H1 (cell line): ENCODE measurements at regions not wholly inside any gene's neighbourhood (a gene's known extent, or its start where the extent isn't known, plus 50 kb on each side); places are given as distances from the start of the nearest gene placed in this dataset.

Experiments used
- BCL11A ChIP-seq, 2 experiments: IDR thresholded peaks; one replicate each; pipeline ENCODE4 v1.6.1; 2011; ENCODE audit warnings: low read depth in 2 of 2, low read length in 2 of 2, mild to moderate bottlenecking in 2 of 2
- CTCF ChIP-seq, 3 experiments: IDR thresholded peaks; 1 replicate in 2 of 3; 2 replicates in 1 of 3; pipeline versions ENCODE4 v1.5.1 to v1.6.1; 2011; ENCODE audit warnings: low read length in 3 of 3, mild to moderate bottlenecking in 3 of 3, inconsistent platforms in 2 of 3, low read depth in 1 of 3, moderate library complexity in 1 of 3; ENCODE audit not compliant: insufficient read depth in 1 of 3; ENCODE audit errors: control extremely low read depth in 1 of 3
- EP300 ChIP-seq, 2 experiments: IDR thresholded peaks; 1 replicate in 1 of 2; 2 replicates in 1 of 2; pipeline ENCODE4 v1.6.1; 2011 to 2012; ENCODE audit warnings: low read depth in 2 of 2, low read length in 2 of 2, mild to moderate bottlenecking in 2 of 2, borderline replicate concordance in 1 of 2, inconsistent platforms in 1 of 2, moderate library complexity in 1 of 2
- FOSL1 ChIP-seq: IDR thresholded peaks from 2 replicates; pipeline ENCODE4 v1.6.1; 2011; ENCODE audit warnings: mild to moderate bottlenecking, low read depth, low read length, moderate library complexity; ENCODE audit not compliant: insufficient read depth
- JUN ChIP-seq: IDR thresholded peaks from 2 replicates; pipeline ENCODE4 v1.6.1; 2011; ENCODE audit warnings: low read depth, mild to moderate bottlenecking, improper control_type of control experiment, low read length
- POLR2A ChIP-seq, 2 experiments: IDR thresholded peaks; 1 replicate in 1 of 2; 2 replicates in 1 of 2; pipeline ENCODE4 v1.6.1; 2011; ENCODE audit warnings: low read depth in 2 of 2, low read length in 2 of 2, mild to moderate bottlenecking in 2 of 2; ENCODE audit errors: control extremely low read depth in 1 of 2
- POLR2AphosphoS5 ChIP-seq: IDR thresholded peaks from 2 replicates; pipeline ENCODE4 v1.6.1; 2011; ENCODE audit warnings: low read depth, low read length
- SUZ12 ChIP-seq: fragments of 200-600 bp; sonication (generic); IDR thresholded peaks from 2 replicates; pipeline ENCODE4 v1.6.1; 2012; ENCODE audit warnings: mild to moderate bottlenecking, inconsistent platforms, low read length, moderate library complexity, mixed read lengths
- TAF1 ChIP-seq: IDR thresholded peaks from 2 replicates; pipeline ENCODE4 v1.6.1; 2011; ENCODE audit warnings: mild to moderate bottlenecking, low read depth, low read length
- YY1 ChIP-seq: IDR thresholded peaks from 2 replicates; pipeline ENCODE4 v1.6.1; 2011; ENCODE audit warnings: low read depth, mild to moderate bottlenecking, low read length

GRCh38 chr15:62809115-62809967, 233.2 kb upstream of the TPM1 start:
- TF ChIP-seq POLR2AphosphoS5 (no peak), TAF1 (no peak), FOSL1 (no peak), EP300 (IDR thresholded peaks at IDR 0.05; ENCODE audit: borderline replicate concordance in 1 of 2, low read depth in 2 of 2, low read length in 2 of 2) (no peak), CTCF (IDR thresholded peaks at IDR 0.05; ENCODE audit: control extremely low read depth in 1 of 3, insufficient read depth in 1 of 3, low read depth in 1 of 3, low read length in 3 of 3) (no peak), POLR2A (IDR thresholded peaks at IDR 0.05; ENCODE audit: control extremely low read depth in 1 of 2, low read depth in 2 of 2, low read length in 2 of 2) (no peak), BCL11A (IDR thresholded peaks at IDR 0.05; ENCODE audit: low read depth in 2 of 2, low read length in 2 of 2) (no peak), SUZ12 (no peak), YY1 (no peak), JUN (no peak)
